NCI-H524 (cell line): ENCODE measurements at regions not wholly inside any gene's neighbourhood (a gene's known extent, or its start where the extent isn't known, plus 50 kb on each side); places are given as distances from the start of the nearest gene placed in this dataset.
"Not testable (repeated sequence)": the region's sequence is repeated elsewhere in the genome, so short reads cannot be mapped to it uniquely, and the experiment has no call there.

Experiments
- DNase-seq, 2 experiments: peaks; one replicate each; lab custom pipeline; 2025; lab: John Stamatoyannopoulos, UW

GRCh38 chr10:70990156-70990555, 101.8 kb upstream of the PCBD1 start:
- not testable (repeated sequence) for DNase-seq

- no peak for DNase-seq
Observed at GRCh38 chr10:70990681-70991080, 102.3 kb upstream of the PCBD1 start.

GRCh38 chr10:70991140-70992124, 103.1 kb upstream of the PCBD1 start:
- DNase-seq: no peak

GRCh38 chr10:70992436-70992835, 104.1 kb upstream of the PCBD1 start:
- DNase-seq: no peak

- DNase-seq: no peak
Observed at GRCh38 chr10:70993051-70993450, 104.7 kb upstream of the PCBD1 start.

GRCh38 chr10:70996549-70996948, 108.2 kb upstream of the PCBD1 start:
- no peak for DNase-seq

- DNase-seq: no peak
Observed at GRCh38 chr10:70997236-70997635, 108.9 kb upstream of the PCBD1 start.

GRCh38 chr10:70998086-70998485, 109.7 kb upstream of the PCBD1 start:
- no peak for DNase-seq

GRCh38 chr10:71001470-71001869, 113.1 kb upstream of the PCBD1 start:
- no peak for DNase-seq

GRCh38 chr10:71004176-71005075, 116.1 kb upstream of the PCBD1 start:
- no peak for DNase-seq

- DNase-seq: no peak
Observed at GRCh38 chr10:71005337-71006305, 117.3 kb upstream of the PCBD1 start.

- DNase-seq: peak; percentile 10 to 56
Observed at GRCh38 chr10:71006506-71006905, 118.1 kb upstream of the PCBD1 start.

- no peak for DNase-seq
Observed at GRCh38 chr10:71007516-71007915, 119.2 kb upstream of the PCBD1 start.

- DNase-seq: no peak
Observed at GRCh38 chr10:71008150-71008549, 119.8 kb upstream of the PCBD1 start.

GRCh38 chr10:71009126-71009525, 120.8 kb upstream of the PCBD1 start:
- peak; percentile 6 to 39 for DNase-seq

- no peak for DNase-seq
Observed at GRCh38 chr10:71010730-71011129, 122.4 kb upstream of the PCBD1 start.

GRCh38 chr10:71011141-71011540, 122.8 kb upstream of the PCBD1 start:
- no peak for DNase-seq

GRCh38 chr10:71014021-71014805, 125.8 kb upstream of the PCBD1 start:
- peak in 1 of 2 experiments; percentile 32 for DNase-seq

GRCh38 chr10:71015674-71016073, 127.3 kb upstream of the PCBD1 start:
- DNase-seq: no peak

GRCh38 chr10:71020061-71020460, 131.7 kb upstream of the PCBD1 start:
- not testable (repeated sequence) for DNase-seq

- DNase-seq: no peak
Observed at GRCh38 chr10:71021402-71021801, 133.0 kb upstream of the PCBD1 start.
